ENCODE measurements at regions not wholly inside any gene's neighbourhood (a gene's known extent, or its start where the extent isn't known, plus 50 kb on each side); places are given as distances from the start of the nearest gene placed in this dataset.

DNA sequence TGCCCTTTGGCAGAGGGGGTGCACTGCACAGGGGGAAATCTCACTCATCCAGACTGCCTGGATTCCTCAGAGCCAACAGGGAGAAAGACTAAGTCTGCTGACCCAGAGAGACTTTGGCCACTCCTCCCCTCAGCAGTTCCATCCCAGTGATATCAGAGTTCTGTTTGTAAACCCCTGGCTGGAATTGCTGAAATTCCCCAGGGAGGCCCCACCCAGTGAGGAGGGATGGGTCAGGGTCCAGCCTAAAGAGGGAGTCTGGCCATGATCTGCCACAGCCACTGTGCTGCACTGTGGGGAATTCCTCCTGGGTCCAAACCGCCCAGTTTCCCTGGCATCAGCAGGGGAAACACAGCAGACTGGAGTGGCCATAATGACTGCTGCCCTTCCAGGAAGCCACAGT, 54.9 kb upstream of the USP15 start:
- 75% methylated on average over 1 of the region's 1 CpG; no CpG with 5 or more reads in 1 of the 2 donors for WGBS, 2 donors
- Histone ChIP-seq H3K4me3 (no peak overlapping the region), H3K4me1 (no peaks in the 10 kb centered on the region), H3K9me3 (peaks cover 0 to 6% (median 4%) of the 10 kb centered on the region in 4 donors), H3K27me3 (no peaks in the 10 kb centered on the region), H3K27ac (no peak overlapping the region), H3K36me3 (no peaks in the 10 kb centered on the region)
- no peak for DNase-seq
- no peak for TF ChIP-seq POLR2AphosphoS5 (IDR thresholded peaks at IDR 0.05)
- no peak for TF ChIP-seq EP300 (IDR thresholded peaks at IDR 0.05)
- TF ChIP-seq, protein P1, sequence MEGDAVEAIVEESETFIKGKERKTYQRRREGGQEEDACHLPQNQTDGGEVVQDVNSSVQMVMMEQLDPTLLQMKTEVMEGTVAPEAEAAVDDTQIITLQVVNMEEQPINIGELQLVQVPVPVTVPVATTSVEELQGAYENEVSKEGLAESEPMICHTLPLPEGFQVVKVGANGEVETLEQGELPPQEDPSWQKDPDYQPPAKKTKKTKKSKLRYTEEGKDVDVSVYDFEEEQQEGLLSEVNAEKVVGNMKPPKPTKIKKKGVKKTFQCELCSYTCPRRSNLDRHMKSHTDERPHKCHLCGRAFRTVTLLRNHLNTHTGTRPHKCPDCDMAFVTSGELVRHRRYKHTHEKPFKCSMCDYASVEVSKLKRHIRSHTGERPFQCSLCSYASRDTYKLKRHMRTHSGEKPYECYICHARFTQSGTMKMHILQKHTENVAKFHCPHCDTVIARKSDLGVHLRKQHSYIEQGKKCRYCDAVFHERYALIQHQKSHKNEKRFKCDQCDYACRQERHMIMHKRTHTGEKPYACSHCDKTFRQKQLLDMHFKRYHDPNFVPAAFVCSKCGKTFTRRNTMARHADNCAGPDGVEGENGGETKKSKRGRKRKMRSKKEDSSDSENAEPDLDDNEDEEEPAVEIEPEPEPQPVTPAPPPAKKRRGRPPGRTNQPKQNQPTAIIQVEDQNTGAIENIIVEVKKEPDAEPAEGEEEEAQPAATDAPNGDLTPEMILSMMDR (IDR thresholded peaks at IDR 0.05) = no peak
- no peak for TF ChIP-seq POLR2A (IDR thresholded peaks at IDR 0.05)
- no peak for ATAC-seq (ENCODE audit: low FRiP score in 2 of 2)

DNA sequence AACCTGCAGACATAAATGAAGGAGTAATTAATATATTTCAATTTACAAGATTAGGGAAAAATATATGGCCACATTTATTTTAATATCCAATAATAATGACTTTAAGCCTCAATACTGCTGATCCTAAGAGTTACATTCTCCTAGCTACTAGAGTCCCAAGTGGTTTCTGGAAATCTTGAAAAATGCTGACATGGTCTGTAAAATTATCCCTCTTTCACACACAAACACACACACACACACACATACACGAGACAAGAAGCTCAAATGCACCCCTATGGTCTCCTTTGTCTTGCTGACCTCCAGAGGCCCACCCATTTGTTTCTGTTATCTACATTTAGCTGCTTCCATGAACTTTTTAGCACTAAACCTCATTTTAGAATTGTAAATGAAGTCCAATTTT, 53.0 kb upstream of the USP15 start:
- TF ChIP-seq, protein P1 (IDR thresholded peaks at IDR 0.05) = no peak
- no peak for TF ChIP-seq EP300 (IDR thresholded peaks at IDR 0.05)
- TF ChIP-seq POLR2AphosphoS5 (IDR thresholded peaks at IDR 0.05) = no peak
- no peak for TF ChIP-seq POLR2A (IDR thresholded peaks at IDR 0.05)
- ATAC-seq (ENCODE audit: low FRiP score in 2 of 2) (no peak), DNase-seq (no peak)
- Histone ChIP-seq H3K4me1 (no peaks in the 10 kb centered on the region), H3K36me3 (no peaks in the 10 kb centered on the region), H3K27ac (no peak overlapping the region), H3K27me3 (no peaks in the 10 kb centered on the region), H3K9me3 (peaks cover 0 to 3% (median 0%) of the 10 kb centered on the region in 4 donors), H3K4me3 (no peak overlapping the region)
- WGBS, 2 donors = 69 to 70% methylated on average over 1 of the region's 1 CpG

Small RNA genes lying in the stretch of these regions (small RNA-seq; reads per million reads assigned to genes)
- 0 reads per million in 4 donors for gene RF00019
- gene RF00413 = 0 reads per million in 4 donors
